Fibroblast of the aortic adventitia (primary cell): ENCODE measurements at regions not wholly inside any gene's neighbourhood (a gene's known extent, or its start where the extent isn't known, plus 50 kb on each side); places are given as distances from the start of the nearest gene placed in this dataset.

Experiments
- DNase-seq: peaks from one replicate; pipeline ENCODE4 v3.0.0-alpha.2; 2010; ENCODE audit warnings: low read depth
- H3K4me3 ChIP-seq: 2 replicates; pipeline ENCODE4 v1.5.1; 2011; ENCODE audit warnings: low read depth, mild to moderate bottlenecking, control low read depth, low read length, moderate library complexity
- TF ChIP-seq, protein P1 (sequence below): IDR thresholded peaks from 2 replicates; pipeline ENCODE4 v1.5.1; 2011; ENCODE audit warnings: mild to moderate bottlenecking, low read length, control low read depth, inconsistent platforms; ENCODE audit not compliant: insufficient read depth

DNA sequence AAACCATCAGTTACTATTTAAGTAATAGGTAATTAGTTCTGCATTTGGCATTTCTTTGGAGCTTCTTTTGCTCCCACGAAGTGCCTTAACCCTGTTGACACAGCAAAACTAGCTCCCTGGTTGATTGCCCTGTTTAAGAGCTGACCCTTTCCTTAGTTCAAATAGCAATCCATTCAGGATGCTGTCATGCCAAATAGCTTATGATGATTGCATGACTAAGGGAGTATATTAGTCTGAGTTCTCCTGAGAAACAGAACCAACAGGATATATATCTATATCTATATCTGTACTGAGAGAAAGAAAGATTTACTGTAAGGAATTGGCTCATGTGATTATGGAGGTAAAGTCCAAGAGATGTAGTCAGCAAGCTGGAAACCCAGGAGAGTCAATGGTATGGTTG, 50.3 kb upstream of the SPRED1 start:
- peak; percentile 31 for DNase-seq
- TF ChIP-seq, protein P1, sequence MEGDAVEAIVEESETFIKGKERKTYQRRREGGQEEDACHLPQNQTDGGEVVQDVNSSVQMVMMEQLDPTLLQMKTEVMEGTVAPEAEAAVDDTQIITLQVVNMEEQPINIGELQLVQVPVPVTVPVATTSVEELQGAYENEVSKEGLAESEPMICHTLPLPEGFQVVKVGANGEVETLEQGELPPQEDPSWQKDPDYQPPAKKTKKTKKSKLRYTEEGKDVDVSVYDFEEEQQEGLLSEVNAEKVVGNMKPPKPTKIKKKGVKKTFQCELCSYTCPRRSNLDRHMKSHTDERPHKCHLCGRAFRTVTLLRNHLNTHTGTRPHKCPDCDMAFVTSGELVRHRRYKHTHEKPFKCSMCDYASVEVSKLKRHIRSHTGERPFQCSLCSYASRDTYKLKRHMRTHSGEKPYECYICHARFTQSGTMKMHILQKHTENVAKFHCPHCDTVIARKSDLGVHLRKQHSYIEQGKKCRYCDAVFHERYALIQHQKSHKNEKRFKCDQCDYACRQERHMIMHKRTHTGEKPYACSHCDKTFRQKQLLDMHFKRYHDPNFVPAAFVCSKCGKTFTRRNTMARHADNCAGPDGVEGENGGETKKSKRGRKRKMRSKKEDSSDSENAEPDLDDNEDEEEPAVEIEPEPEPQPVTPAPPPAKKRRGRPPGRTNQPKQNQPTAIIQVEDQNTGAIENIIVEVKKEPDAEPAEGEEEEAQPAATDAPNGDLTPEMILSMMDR: no peak
- no peak overlapping the region for H3K4me3 ChIP-seq
